GM21737 (cell line): ENCODE measurements at regions not wholly inside any gene's neighbourhood (a gene's known extent, or its start where the extent isn't known, plus 50 kb on each side); places are given as distances from the start of the nearest gene placed in this dataset.
A peak's percentile ranks its signal among the peaks of the same experiment; 100 is the strongest.

Experiments used
- ATAC-seq: cut with Tn5 transposase; IDR thresholded peaks from one replicate; pipeline ENCODE4 v1.9.1; 2021; ENCODE audit warnings: mild to moderate bottlenecking, moderate library complexity; ENCODE audit not compliant: unreplicated experiment

DNA sequence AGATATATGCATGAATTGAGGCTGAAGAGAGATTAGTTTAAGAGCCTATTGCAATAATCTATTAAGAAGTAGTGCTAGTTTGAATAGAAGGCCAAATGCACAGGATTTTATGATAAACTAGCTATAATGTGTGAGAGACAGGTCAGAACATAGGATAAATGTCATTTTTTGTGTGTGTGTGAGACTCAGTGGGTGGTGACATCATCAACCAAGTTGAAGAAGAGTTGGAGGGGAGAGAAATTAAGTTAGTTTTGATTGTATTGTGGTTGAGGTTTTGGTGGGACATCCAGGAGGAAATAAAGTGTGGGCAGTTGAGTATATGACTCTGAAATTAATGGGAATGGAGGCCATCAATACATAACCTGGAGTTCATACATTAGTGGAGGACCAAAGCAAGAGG is 320.1 kb upstream of the CWC22 start:
- ATAC-seq, result no peak

GRCh38 chr2:180325416-180326120 is 318.5 kb upstream of the CWC22 start:
- no peak for ATAC-seq

GRCh38 chr2:180324182-180324581 is 317.1 kb upstream of the CWC22 start:
- no peak for ATAC-seq

GRCh38 chr2:180322781-180323180 is 315.7 kb upstream of the CWC22 start:
- ATAC-seq, result no peak

GRCh38 chr2:180319586-180320405 is 312.7 kb upstream of the CWC22 start:
- peak; percentile 82 for ATAC-seq

DNA sequence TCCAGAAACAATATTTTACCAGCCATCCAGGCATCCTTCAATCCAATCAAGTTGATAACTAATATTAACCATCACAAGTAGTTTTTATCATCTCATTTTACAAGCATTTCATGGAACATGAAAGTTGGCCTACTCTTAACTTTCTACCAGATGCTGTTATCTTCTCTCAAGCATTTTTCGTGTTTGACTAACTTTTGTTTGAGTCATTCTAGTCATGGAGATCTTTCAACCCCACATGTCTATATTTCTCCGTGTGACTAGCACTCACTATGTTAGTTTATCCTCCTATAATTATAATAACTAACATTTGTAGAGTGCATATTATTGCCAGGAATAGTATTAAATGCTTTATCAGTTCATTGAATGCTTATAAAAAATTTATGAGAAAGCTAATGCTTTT is 307.0 kb upstream of the CWC22 start:
- no peak for ATAC-seq

- no peak for ATAC-seq
Measured at GRCh38 chr2:180312542-180312941, 305.4 kb upstream of the CWC22 start.

DNA sequence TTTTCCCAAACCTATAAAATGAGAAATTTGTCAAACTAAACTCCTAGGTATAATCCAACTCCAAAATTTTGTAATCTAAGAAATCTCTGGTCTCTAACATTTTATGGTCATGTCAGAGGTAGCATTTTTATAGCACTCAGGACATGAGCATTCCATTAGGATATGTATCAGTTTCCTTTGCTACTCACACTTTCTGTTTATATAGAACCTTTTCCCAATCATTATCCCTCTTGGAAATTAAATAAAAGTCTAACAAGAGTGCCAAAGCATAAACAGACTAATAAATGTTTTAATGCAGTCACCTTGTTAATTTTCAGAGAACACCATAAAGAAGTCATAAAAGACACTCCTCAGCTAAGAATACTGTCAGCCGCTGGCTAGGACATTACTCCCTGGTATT is 300.0 kb upstream of the CWC22 start:
- no peak for ATAC-seq

GRCh38 chr2:180306346-180306745 is 299.2 kb upstream of the CWC22 start:
- ATAC-seq, result no peak

GRCh38 chr2:180291552-180292421 is 284.7 kb upstream of the CWC22 start:
- ATAC-seq, result no peak

DNA sequence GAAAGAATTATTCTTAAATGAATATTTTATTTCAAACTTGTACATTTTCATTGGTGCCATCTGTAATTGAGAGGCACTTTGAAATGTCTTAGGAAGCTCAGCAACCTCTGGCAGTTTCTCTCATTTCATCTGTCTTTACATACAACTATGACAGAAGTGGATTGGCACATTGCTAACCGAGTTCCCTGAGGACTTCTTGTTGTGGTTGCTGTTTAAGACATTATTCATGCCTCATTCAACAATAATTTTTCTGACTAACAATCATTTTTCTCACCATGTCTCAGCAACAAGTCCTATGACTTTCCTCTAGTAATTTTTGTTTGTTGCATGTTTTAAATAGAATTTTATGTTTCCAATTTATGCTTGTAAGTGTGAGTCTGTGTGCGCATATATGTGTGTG is 284.0 kb upstream of the CWC22 start:
- no peak for ATAC-seq

- no peak for ATAC-seq
Measured at GRCh38 chr2:180289627-180290026, 282.5 kb upstream of the CWC22 start.

GRCh38 chr2:180279581-180279980 is 272.5 kb upstream of the CWC22 start:
- ATAC-seq, result no peak

DNA sequence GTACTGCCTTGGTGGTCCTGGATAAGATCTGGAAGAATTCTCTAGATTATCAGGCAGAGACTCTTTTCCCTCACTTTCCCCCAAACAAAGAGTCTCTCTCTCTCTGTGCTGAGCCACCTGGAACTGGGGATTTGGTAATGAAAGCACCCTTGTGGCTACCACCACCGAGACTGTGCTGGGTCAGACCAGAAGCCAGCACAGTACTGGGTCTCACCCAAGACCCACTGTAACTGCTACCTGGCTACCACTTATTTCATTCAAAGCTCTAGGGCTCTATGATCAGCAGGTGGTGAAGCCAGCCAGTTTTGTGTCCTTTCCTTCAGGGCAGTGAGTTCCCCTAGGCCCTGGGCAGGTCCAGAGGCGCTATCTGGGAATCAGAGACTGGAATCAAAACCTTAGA is 269.6 kb upstream of the CWC22 start:
- no peak for ATAC-seq

- no peak for ATAC-seq
Measured at GRCh38 chr2:180268006-180268405, 260.9 kb upstream of the CWC22 start.

- ATAC-seq, result no peak
Measured at GRCh38 chr2:180261976-180262375, 254.9 kb upstream of the CWC22 start.

- ATAC-seq, result no peak
Measured at GRCh38 chr2:180258579-180258978, 251.5 kb upstream of the CWC22 start.

DNA sequence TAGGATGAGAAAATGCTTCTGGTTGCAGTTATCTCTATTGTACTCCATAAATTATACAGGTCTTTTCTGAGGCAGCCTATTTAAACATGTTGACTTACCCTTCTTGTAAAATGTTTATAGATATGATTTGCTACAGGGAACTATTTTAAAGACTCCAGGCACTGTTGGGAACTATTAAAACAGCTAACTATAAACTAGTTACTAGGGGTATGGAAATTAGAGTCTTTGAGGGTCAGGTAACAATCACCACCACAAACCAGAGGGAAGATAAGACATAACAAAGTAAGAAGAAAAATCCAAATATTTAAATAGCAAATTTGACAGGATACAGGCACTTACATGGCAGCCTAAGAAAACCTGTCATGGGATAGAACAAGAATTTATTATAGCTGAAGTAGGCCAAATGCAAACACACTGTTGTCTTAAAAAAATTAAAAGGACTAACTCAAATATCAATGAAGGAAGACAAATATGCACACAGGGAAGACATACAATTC is 251.0 kb upstream of the CWC22 start:
- no peak for ATAC-seq

DNA sequence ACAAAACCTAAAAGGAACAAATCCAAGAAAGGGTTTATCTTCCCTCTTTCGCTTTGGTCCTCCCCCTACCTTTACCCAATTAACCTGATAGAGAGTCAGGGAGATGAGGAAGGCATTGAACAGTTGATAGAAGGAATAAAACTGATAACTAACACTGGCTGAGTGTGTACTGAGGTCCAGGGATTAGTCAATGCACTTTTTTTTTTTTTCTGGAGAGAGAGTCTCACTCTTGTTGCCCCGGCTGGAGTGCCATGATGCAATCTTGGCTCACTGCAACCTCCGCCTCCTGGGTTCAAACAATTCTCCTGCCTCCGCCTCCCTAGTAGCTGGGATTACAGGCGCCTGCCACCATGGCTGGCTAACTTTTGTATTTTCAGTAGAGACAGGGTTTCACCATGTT is 250.2 kb upstream of the CWC22 start:
- no peak for ATAC-seq

DNA sequence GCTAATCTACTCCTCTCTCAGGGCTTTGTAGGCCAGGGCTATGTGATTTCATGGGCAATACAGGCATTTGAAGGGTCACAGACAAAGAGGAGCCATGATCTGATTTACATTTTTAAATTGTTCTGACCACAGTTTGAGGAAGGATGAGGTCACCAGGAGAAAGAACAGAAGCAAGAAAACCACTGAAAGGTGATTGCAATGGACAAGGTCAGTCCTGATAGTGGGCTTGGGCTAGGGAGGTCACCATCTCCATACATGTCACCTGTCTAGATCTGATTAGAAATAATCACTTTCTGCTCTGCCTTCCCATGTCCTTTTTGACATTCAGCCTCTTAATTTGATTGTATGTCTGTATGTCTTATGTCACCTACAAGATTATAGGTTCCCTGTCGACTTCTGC is 248.9 kb upstream of the CWC22 start:
- no peak for ATAC-seq

GRCh38 chr2:180254872-180255271 is 247.8 kb upstream of the CWC22 start:
- ATAC-seq, result no peak
